GM21381 (cell line): ENCODE measurements at regions not wholly inside any gene's neighbourhood (a gene's known extent, or its start where the extent isn't known, plus 50 kb on each side); places are given as distances from the start of the nearest gene placed in this dataset.
"Not testable (repeated sequence)": the region's sequence is repeated elsewhere in the genome, so short reads cannot be mapped to it uniquely, and the experiment has no call there.

Experiments
- ATAC-seq: cut with Tn5 transposase; IDR thresholded peaks from one replicate; pipeline ENCODE4 v1.9.1; 2021; ENCODE audit warnings: mild to moderate bottlenecking, moderate library complexity; ENCODE audit not compliant: unreplicated experiment

GRCh38 chr2:84223191-84223590 is 235.9 kb downstream of the SUCLG1 start:
- no peak for ATAC-seq

DNA sequence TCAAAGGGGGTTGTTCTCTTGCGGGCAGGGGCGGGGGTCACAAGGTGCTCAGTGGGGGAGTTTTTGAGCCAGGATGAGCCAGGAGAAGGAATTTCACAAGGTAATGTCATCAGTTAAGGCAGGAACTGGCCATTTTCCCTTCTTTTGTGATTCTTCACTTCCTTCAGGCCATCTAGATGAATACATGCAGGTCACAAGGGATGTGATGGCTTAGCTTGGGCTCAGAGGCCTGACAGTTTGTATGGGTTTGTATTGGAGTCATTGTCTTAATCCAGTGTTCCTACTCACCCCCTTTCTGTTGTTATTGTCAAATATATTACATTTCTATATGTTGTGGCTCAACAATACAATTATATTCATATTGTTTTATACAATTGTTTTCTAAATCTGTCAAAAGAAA is 238.0 kb downstream of the SUCLG1 start:
- ATAC-seq = not testable (repeated sequence)

DNA sequence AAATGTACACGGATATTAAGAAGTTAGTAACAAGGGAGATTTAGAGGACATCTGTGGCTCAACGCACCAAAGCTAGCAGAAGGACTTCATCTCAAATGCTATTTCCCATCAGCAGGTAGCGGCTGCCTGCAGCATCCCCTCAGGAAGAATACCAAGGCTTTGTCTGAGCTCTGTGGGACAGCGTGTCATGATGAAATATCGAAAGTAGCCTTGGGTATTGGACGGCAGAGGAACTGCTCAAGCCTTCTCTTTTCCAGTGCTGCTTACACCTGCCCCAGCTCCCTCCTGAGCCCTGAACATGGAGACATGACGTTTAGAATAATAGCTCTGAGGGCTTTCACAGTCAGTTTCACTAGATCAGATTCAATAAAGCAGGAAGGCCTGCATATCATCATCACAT is 241.6 kb downstream of the SUCLG1 start:
- ATAC-seq = no peak

GRCh38 chr2:84214455-84214854 is 244.6 kb downstream of the SUCLG1 start:
- no peak for ATAC-seq

- peak; percentile 90 for ATAC-seq
These were observed 246.3 kb downstream of the SUCLG1 start for GRCh38 chr2:84212611-84213314.

- no peak for ATAC-seq
These were observed 249.1 kb downstream of the SUCLG1 start for GRCh38 chr2:84209941-84210340.

DNA sequence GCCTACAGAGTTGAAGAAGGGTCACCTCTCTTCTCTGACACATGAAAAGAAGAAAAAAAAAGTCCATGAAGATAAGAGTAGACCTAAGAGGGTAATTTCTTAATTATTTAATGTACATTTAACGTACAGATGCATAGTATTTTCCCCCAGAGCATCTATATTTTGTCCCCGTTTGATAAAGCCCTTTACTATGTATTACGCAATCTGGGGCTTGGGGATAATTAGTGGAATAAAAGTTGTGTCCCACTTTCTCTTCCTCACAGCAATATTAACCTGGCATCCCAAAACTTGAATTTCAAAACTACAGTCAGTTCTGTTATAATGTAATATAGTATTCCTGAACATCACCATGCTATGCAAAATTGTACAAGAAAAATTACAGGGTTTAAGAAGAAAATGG is 254.1 kb downstream of the SUCLG1 start:
- no peak for ATAC-seq

GRCh38 chr2:84202166-84202565 is 256.9 kb downstream of the SUCLG1 start:
- no peak for ATAC-seq

GRCh38 chr2:84201158-84201557 is 257.9 kb downstream of the SUCLG1 start:
- no peak for ATAC-seq

- no peak for ATAC-seq
These were observed 261.2 kb downstream of the SUCLG1 start for GRCh38 chr2:84197901-84198300.

DNA sequence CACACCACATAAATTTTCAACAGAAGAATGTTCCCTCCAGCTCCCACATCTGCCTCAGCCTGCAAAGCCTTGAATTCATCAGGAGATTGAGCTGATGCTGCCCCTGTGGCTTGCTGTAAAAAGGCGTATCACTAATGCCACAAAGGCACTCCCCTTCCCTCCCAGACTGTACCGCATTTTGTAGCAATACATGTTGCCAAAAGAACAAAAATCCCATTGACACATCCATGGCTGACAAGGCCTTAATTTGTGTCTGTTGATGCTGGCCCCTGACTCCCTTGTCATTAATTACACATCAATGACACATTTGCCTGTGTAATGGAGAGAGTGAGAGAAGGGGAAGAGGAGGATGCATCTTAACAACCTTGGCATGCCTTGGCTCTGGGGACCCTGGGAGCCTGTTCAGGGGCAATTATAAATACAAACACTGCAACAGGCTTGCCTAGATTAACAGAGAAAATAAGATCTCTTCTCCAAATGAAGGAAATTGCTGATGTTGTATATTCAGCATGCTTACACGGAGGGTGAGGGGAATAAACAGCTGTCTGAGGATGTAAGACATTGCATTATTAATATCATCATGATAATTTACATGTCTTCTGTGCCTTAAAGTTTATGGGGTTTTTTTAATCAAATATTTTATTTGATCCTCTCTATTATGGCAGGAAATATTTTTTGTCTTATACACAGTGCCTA is 264.0 kb downstream of the SUCLG1 start:
- ATAC-seq = no peak

DNA sequence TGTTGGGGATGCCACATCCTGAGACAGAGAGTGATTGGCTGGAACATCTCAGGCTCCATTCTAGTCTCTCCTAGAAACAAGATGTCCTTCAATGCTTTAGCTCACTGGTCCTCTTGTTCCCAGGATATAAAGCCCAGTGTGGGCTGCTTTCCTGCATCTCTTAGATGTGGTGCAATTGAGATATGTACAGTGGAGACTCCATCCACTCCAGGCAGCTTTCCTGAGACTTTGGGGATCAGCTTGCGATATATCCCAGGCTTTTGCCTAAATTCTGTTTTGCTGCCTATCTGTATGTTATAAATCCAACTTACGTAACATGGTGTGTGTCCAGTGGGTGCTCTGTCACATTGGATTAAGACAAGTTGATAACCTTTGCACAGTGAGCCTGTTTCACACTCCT is 264.9 kb downstream of the SUCLG1 start:
- ATAC-seq = no peak

GRCh38 chr2:84187258-84187657 is 271.8 kb downstream of the SUCLG1 start:
- no peak for ATAC-seq

GRCh38 chr2:84181927-84182326 is 277.2 kb downstream of the SUCLG1 start:
- no peak for ATAC-seq

- no peak for ATAC-seq
These were observed 281.3 kb downstream of the SUCLG1 start for GRCh38 chr2:84177733-84178132.

- ATAC-seq = no peak
These were observed 283.1 kb downstream of the SUCLG1 start for GRCh38 chr2:84175970-84176369.

DNA sequence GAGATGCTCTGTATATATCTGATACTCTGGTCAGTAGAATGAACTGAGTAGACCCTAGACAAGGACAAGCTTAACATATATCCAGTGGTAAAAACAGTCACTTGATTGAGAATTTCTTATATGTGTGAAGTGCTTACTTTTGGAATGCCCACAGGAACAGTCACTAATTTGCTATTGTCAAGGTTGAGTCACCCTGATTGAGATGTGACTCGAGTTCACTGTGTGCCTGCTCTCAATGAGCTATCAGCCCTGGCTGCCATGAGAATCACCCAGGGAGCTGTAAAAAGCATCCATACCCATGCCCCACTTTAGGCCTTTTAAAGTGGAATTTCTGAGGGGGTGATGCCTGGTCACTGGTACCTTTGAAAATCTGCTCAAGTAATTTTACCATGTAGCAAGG is 283.7 kb downstream of the SUCLG1 start:
- no peak for ATAC-seq

DNA sequence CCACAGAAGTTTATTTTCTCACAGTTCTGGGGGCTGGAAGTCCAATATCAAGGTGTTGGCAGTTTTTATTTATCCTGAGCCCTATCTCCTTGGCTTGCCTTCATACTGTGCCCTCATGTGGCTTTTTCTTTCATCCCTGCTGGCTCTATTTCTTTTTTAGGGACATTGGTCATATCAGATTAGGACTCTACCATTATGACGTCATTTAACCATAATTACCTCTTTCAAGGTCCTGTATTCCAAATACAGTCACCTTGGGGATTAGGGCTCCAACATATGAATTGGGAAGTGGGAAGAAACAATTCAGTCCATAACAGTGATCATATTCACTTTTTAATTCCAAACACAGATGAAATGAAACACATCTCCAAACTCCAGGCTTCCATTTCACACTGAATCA is 286.0 kb downstream of the SUCLG1 start:
- ATAC-seq = no peak

DNA sequence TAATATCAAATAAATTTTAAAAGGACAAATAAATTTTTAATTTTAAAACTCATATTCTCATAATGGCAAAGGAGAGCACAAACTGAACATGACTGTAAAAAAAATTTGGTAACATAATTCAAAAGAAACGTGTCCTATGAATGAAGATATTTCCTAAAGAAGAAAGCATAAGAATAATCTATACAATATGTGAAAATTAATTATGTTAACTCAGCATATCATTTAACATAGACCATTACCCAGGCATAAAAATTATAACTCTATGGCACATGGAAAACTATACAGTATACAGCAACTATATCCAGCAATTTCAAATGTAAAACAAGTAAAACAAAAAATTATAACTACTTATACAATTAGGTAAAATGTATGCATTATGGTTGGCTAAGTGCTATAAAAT is 288.1 kb downstream of the SUCLG1 start:
- no peak for ATAC-seq

- no peak for ATAC-seq
These were observed 289.2 kb downstream of the SUCLG1 start for GRCh38 chr2:84169871-84170270.

- ATAC-seq = not testable (repeated sequence)
These were observed 290.5 kb downstream of the SUCLG1 start for GRCh38 chr2:84168552-84168951.

DNA sequence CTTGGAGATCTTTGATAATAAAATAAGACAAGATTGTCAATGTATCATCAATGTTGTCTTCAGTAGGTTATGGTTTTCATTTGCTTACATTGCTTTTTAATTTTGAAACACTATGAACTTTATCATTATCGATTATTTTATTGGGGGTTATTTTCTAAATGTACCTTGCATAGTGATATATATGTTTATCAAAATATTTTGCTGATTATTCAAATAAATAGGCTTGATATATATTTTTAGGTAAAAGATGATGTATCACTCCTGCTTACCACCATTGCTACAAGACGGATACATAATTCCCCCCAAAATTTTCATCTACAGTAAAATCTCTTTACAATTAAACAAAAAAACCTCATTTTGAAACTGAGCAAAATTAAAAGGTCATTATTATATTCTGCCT is 293.8 kb downstream of the SUCLG1 start:
- no peak for ATAC-seq

GRCh38 chr2:84160453-84160852 is 298.6 kb downstream of the SUCLG1 start:
- ATAC-seq = no peak
